Activated CD4-positive, alpha-beta T cell treated with anti-CD3 and anti-CD28 coated beads for 1 hour (primary cell): ENCODE measurements at regions not wholly inside any gene's neighbourhood (a gene's known extent, or its start where the extent isn't known, plus 50 kb on each side); places are given as distances from the start of the nearest gene placed in this dataset.
"Not testable (repeated sequence)": the region's sequence is repeated elsewhere in the genome, so short reads cannot be mapped to it uniquely, and the experiment has no call there.

ENCODE experiments used
- DNase-seq: peaks from one replicate; pipeline ENCODE4 v3.0.0-alpha.2; 2020

GRCh38 chr12:47340411-47341015 lies 260.8 kb upstream of the AMIGO2 start:
- DNase-seq, result no peak

DNA sequence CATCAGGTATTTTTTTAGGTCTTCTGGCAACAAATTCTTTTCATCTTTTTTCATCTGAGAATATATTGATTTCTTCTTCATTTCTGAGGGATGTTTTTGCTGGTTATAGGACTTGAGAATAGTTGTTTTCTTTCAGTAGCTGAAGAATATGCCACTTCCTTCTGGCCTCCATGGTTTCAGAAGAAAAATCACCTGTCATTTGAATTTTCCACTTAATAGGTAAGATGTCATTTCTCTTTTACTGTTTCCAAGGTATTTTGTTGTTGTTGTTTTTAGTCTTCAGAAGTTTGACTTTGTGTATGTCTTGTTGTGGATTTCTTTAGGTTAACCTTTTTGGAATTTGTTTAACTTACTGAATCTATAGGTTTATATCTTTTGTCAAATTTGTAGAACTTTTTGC lies 257.8 kb upstream of the AMIGO2 start:
- DNase-seq, result no peak

GRCh38 chr12:47333271-47333858 lies 253.6 kb upstream of the AMIGO2 start:
- not testable (repeated sequence) for DNase-seq

DNA sequence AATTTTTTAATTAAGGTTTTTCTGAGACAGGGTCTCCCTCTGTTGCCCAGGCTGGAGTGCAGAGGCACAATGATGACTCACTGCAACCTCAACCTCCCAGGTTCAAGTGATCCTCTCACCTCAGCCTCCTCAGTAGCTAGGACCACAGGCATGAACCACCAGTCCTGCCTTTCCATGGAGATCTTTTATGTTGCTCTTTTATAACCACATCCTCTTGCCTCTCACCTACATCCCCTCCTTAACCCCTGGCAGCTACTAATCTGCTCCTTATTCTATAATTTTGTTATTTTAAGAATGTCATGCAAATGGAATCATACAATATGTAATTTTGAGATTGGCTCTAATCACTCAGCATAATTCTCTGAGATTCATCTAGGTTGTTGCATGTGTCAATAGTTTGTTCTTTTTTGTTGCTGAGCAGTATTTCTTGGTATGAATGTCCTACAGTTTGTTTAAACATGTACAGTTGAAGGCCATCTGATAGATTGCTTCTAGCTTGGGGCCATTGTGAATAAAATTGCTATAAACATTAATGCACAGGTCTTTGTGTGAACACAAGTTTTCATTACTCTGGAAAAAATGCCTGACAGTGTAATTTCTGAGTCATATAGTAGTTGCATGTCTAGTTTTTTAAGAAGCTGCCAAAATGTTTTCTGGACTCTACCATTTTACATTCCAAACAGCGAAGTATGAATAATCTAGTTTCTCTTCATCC lies 249.2 kb upstream of the AMIGO2 start:
- no peak for DNase-seq

GRCh38 chr12:47326190-47326589 lies 246.4 kb upstream of the AMIGO2 start:
- DNase-seq, result no peak

- no peak for DNase-seq
Observed at GRCh38 chr12:47323802-47324201, 244.0 kb upstream of the AMIGO2 start.

DNA sequence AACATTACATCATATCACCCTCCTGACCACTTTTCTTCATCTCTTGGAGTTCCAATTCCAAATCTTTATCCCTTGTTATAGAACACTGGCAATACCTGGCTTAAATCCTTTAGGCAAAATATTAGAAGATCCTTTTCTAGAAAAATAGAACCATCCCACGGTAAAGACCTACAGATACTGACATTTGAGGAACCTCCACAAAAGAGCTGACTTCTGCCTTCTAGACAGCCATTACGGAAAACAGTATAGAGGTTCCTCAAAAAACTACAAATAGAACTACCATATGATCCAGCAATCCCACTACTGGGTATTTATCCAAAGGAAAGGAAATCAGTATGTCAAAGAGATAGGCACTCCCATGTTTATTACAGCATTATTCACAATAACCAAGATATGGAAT lies 241.7 kb upstream of the AMIGO2 start:
- DNase-seq, result no peak

DNA sequence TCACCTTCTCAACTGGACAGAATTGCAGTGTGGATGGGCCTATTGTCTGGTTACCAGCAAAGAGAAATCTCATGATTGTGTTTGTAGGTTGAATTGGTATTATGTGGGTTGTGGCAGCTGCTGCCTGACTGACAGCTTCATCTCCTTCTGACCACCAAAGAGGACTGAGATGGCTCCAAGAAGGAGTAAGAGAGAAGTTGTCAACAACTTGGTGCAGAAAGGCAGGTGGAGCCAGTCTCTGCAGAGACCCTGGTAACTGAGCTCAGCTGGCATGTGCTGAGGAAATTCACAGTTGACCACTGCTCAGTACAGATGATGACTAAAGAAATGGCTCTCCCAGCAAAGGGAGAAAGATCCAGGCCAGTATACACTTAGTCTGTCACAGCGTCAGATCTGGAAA lies 240.0 kb upstream of the AMIGO2 start:
- DNase-seq, result no peak

GRCh38 chr12:47318963-47319362 lies 239.2 kb upstream of the AMIGO2 start:
- DNase-seq, result no peak

- no peak for DNase-seq
Observed at GRCh38 chr12:47317175-47317915, 237.6 kb upstream of the AMIGO2 start.

DNA sequence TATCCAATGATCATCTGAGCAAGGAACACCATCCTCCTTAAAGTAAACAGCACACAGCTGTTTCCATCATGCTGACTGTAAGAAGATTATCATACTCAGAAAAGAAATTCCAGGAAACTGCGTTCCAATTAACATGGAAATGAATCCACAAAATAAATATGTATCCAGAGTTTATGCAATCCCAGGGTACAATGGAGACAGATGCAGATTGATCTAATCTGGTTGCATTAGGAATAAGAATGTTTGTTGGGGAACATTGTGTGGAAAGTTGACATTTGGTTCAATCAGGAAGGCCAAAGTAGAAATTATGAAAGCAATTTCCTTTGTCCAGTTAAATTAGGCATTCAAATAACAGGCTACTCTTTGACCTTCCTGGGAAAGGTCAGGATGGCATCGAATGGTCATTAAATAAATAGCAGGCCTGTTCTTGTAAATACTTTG lies 236.9 kb upstream of the AMIGO2 start:
- DNase-seq, result no peak

DNA sequence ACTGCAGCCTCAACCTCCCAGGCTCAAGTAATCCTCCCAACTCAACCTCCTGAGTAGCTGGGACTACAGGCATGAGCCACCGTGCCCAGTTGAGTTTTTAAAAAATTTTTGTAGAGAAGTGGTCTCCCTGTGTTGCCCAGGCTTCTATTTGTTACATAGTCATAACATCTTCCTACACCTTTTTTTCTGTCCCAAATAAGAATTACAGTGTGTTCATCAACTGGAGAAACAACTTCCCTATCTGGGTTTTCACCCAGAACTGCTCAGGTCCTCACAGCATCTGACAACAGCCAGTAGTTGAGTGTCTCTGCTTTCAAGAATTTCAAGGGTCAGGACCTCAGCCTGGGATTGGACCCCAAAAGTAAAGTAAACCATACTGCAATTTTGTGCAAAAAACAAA lies 235.2 kb upstream of the AMIGO2 start:
- no peak for DNase-seq

GRCh38 chr12:47312808-47313426 lies 233.2 kb upstream of the AMIGO2 start:
- DNase-seq, result no peak

DNA sequence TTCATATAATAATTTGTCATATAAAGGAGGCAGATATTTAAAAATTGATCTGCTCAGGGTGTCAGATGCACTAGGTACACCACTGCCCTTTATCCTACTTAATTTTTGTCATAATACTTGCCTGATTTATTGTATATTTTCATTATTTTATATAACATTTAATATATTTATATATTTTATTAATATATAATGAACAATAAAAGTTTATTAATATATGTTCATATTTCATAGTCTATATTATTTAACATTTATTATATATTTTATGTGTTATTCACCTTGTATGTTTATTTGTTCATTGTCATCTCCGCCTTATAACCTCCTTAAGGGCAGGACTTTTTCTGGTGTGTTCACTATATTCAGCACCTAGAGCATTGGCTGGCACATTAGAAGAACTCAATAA lies 232.4 kb upstream of the AMIGO2 start:
- DNase-seq, result no peak

DNA sequence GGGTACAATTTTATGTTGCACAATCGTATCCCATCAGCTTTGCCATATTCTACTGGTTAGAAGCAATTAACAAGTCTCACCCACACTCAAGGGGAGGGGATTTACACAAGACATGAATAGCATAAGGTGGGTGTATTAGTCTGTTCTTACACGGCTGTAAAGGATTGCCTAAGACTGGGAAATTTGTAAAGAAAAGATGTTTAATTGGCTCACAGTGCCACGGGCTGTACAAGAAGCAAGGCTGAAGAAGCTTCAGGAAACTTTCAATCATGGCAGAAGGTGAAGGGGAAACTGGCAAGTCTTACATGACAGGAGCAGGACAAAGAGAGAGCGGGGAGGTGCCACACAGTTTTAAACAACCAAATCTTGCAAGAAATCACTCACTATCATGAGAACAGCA lies 231.8 kb upstream of the AMIGO2 start:
- DNase-seq, result no peak

DNA sequence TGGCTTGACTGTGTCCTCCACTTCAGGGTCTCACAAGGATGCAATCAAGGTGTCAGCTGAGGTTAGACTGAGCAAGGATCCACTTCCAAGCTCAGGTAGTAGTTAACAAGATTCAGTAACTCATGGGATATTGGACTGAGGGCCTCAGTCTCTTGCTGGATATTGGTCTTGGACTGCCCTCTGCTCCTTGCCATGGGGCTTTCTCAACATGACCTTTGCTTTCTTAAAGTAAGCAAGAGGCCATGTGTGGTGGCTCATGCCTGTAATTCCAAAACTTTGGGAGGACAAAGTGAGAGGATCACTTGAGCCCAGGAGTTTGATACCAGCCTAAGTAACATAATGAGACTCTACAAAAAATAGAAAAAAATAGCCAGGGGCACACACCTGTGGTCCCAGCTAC lies 231.3 kb upstream of the AMIGO2 start:
- no peak for DNase-seq

DNA sequence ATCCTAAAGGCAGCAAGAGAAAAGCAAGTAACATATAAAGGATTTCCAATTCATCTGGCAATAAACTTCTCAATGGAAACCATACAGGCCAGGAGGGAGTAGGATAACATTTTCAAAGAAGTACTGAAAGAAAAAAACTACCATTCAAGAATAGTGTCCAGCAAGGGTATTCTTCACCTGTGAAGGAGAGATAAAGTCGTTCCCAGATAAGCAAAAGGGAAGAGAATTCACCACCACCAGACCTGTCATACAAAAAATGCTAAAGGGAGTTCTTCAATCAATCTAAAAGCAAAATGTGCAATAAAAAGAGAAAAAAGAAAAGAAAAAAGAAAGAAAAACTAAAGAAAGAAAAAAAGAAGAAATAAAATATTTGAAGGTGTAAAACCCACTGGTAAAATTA lies 228.9 kb upstream of the AMIGO2 start:
- no peak for DNase-seq

DNA sequence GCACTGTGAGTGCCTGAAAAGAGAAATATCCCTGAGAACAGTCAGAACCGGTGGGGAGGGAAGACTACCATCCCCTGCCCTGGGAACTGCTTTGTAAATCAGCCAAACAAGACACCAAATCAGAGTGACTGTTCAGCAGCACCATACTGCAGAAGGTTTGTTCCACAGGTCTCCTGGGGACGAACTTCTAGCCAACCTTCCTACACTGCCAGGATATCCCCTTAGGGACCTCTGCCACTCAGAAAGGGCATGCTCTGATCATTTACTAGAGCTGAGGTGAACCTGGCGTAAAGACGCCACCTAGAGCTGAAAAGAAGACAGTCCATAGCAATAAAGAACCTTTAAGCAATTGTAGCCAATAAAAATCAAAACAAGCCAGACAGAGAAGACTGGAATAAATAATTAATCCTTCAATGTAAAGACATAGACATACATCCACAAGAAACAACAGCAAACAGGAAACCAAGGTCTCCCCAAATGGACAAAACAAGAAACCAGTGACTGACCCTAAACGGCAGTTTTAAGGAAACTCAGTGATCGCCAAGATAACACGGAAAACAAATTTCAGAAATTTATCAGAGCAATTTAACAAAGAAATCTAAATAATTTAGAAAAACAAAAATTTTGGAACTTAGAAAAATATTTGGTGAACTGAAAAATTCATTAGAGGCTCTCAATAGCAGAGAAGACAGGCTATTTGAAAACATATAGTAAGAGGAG lies 228.1 kb upstream of the AMIGO2 start:
- peak; percentile 42 for DNase-seq

- peak; percentile 48 for DNase-seq
Observed at GRCh38 chr12:47306773-47307679, 227.3 kb upstream of the AMIGO2 start.

DNA sequence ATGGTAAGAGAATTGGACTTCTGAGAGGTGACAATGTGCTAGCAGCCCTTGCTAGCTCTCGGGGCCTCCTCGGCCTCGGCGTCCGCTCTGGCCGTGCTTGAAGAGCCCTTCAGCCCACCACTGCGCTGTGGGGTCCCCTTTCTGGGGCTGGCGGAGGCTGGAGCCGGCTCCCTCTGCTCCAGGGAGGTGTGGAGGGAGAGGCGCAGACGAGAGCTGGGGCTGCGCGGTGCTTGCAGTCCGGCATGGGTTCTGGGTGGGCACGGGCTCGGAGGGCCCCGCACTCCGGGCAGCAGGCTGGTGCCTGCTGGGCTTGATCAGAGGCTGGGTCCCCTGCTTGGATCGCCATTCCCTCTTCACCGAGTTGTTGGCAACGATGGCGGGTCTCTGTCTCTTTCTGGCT lies 226.4 kb upstream of the AMIGO2 start:
- no peak for DNase-seq

DNA sequence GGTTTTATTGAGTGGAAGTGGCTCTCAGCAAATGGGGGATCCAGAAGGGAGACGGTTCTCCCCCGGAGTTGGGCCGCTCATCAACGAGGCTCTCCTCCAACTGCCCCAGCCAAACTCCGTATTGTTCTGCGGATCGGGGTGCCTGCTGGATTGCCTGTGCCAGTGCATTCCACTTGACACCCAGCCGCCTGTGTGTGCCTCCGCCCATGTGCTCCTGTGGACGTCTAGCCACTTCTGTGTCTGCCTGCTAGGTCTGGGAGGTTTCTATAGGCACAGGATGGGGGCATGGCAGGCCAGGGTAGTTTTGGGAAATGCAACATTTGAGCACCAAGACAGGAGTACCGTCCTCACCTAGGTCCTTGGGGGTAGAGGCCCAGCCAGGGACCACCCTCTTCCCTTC lies 225.7 kb upstream of the AMIGO2 start:
- DNase-seq, result no peak
